ENCODE measurements at regions not wholly inside any gene's neighbourhood (a gene's known extent, or its start where the extent isn't known, plus 50 kb on each side); places are given as distances from the start of the nearest gene placed in this dataset.

DNA sequence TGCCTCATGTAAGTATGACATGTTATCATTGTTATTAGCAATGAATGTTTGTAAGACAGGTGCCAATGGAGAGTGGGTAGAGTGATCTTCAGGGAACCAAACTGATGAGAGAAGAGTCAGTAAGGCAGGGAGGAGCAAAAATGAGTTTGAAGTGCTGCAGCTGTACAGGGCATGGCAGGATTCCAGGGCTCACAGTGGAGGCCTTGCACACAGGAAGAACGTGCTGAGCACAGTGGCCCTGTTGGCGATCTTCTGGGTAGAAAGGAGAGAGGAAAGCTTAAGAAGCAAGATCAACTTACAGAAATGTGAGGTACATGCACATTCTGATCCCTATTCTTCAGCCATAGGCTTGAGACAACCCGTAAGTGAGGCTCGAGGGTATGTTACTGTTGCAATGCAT is 219.3 kb upstream of the TMEM45B start:
- Histone ChIP-seq H3K4me1 (no peaks in the 10 kb centered on the region), H3K4me3 (no peak overlapping the region), H3K27me3 (ENCODE audit: low read depth) (no peaks in the 10 kb centered on the region), H3K9me3 (no peaks in the 10 kb centered on the region), H3K36me3 (replicated peaks) (no peaks in the 10 kb centered on the region)
- DNase-seq (ENCODE audit: low spot score in 2 of 2) = no peak
- in situ Hi-C loops (cut with MboI; ENCODE audit: low sequenced_read_pairs) = no loop called here

GRCh38 chr11:129598378-129598777 is 217.3 kb upstream of the TMEM45B start:
- no peaks in the 10 kb centered on the region for H3K9me3 ChIP-seq
- no peaks in the 10 kb centered on the region for H3K27me3 ChIP-seq (ENCODE audit: low read depth)
- H3K4me1 ChIP-seq = no peaks in the 10 kb centered on the region
- in situ Hi-C loops (cut with MboI; ENCODE audit: low sequenced_read_pairs) = no loop called here
- DNase-seq (ENCODE audit: low spot score in 2 of 2) = no peak
- no peak overlapping the region for H3K4me3 ChIP-seq
- H3K36me3 ChIP-seq (replicated peaks) = no peaks in the 10 kb centered on the region

GRCh38 chr11:129605815-129606214 is 209.8 kb upstream of the TMEM45B start:
- Histone ChIP-seq H3K4me1 (no peaks in the 10 kb centered on the region), H3K4me3 (no peak overlapping the region), H3K9me3 (no peaks in the 10 kb centered on the region), H3K36me3 (replicated peaks) (no peaks in the 10 kb centered on the region), H3K27me3 (ENCODE audit: low read depth) (no peaks in the 10 kb centered on the region)
- in situ Hi-C loops (cut with MboI; ENCODE audit: low sequenced_read_pairs) = no loop called here
- DNase-seq (ENCODE audit: low spot score in 2 of 2) = no peak

DNA sequence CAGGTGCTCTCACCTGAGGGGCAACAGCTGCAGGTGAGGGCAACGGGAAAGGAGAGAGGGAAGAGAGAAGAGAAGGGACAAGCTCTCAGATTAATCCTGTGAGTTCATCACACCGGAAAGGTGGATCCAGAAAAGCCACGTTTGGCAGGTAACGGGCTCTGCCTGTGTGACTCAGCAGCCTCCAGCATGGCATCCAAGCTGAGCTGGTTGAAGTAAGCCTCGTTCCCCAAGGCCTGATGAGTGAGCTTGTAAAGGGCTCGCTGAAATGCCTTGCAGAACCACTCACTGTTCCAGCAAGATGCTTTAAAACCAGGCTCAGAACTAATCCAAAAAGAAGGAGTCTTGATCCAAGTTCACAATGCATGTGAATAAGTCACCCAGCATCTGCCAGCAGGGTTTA is 206.9 kb upstream of the TMEM45B start:
- Histone ChIP-seq H3K4me1 (no peaks in the 10 kb centered on the region), H3K36me3 (replicated peaks) (no peaks in the 10 kb centered on the region), H3K9me3 (no peaks in the 10 kb centered on the region), H3K4me3 (no peak overlapping the region), H3K27me3 (ENCODE audit: low read depth) (no peaks in the 10 kb centered on the region)
- DNase-seq (ENCODE audit: low spot score in 2 of 2) = no peak
- in situ Hi-C loops (cut with MboI; ENCODE audit: low sequenced_read_pairs) = no loop called here

GRCh38 chr11:129610125-129610524 is 205.5 kb upstream of the TMEM45B start:
- in situ Hi-C loops (cut with MboI; ENCODE audit: low sequenced_read_pairs) = no loop called here
- H3K36me3 ChIP-seq (replicated peaks) = no peaks in the 10 kb centered on the region
- H3K9me3 ChIP-seq = no peaks in the 10 kb centered on the region
- no peaks in the 10 kb centered on the region for H3K4me1 ChIP-seq
- no peak for DNase-seq (ENCODE audit: low spot score in 2 of 2)
- H3K4me3 ChIP-seq = no peak overlapping the region
- no peaks in the 10 kb centered on the region for H3K27me3 ChIP-seq (ENCODE audit: low read depth)

- in situ Hi-C loops (cut with MboI; ENCODE audit: low sequenced_read_pairs) = no loop called here
- Histone ChIP-seq H3K4me3 (no peak overlapping the region), H3K36me3 (replicated peaks) (no peaks in the 10 kb centered on the region), H3K27me3 (ENCODE audit: low read depth) (no peaks in the 10 kb centered on the region), H3K4me1 (no peaks in the 10 kb centered on the region), H3K9me3 (no peaks in the 10 kb centered on the region)
- DNase-seq (ENCODE audit: low spot score in 2 of 2) = no peak
Measured at GRCh38 chr11:129610545-129610944, 205.1 kb upstream of the TMEM45B start.

DNA sequence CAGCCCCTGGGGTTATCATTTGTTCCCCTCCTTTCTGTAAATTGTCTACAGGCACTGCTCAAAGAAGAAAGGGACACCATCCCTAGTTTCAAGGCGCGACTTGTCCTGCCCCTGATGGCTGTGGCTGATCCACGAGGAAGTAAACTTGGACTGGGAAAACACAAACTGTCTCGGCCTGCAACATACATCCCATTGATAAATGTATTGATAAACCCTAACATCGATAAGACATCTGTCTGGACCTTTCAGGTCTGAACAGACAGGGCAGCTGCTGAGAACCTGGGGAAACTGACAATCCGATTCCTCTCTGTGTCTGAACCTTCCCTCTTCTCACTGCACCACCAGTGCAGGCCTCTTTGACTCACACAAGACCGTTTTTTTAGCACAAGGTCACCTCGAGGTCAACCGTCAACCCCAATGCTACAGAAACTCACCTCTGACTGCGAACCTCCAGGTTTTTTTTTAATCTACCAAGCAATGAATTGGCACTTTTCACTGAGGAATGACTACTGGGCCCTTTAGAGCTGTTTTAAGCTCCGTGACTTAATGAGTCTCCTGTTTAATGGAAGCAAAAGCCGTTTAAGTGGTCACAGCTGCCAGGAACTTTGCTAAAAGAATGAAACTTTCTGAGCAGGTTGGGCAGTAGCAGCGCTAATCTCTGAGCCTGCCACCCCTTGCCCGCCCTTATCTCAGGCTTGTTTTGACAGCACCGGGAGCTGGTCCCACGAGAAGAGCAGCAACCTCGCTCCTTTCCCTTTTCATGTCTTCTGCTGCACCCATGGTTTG is 203.8 kb upstream of the TMEM45B start:
- in situ Hi-C loops (cut with MboI; ENCODE audit: low sequenced_read_pairs) = no loop called here
- no peaks in the 10 kb centered on the region for H3K27me3 ChIP-seq (ENCODE audit: low read depth)
- no peaks in the 10 kb centered on the region for H3K36me3 ChIP-seq (replicated peaks)
- no peak for DNase-seq (ENCODE audit: low spot score in 2 of 2)
- H3K9me3 ChIP-seq = no peaks in the 10 kb centered on the region
- no peak overlapping the region for H3K4me3 ChIP-seq
- H3K4me1 ChIP-seq = no peaks in the 10 kb centered on the region

DNA sequence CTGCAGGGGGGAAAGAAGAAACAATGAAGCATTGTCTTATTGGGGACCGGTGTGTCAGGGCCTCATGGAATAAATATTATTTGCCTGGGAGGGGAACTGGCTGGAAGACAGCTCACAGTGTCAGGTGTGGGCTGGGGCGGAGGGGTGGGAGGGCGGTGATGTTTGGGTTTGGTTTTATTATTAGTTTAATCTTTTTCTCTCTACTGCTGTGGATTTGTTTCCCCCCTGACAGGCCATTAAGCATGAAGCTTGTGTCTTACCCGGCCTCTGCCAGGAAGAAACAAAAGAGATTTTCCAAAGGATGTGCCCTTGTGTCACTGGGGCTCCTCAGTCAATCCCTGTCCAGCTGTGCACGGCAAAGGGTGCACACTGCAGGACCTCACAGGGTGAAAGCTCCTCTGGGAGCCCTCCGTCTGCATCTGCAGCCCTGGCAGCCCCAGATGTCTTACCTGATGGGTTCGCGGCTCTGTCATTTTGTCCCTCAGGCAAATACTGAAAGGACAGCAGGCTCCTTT is 203.1 kb upstream of the TMEM45B start:
- no peaks in the 10 kb centered on the region for H3K9me3 ChIP-seq
- no peaks in the 10 kb centered on the region for H3K27me3 ChIP-seq (ENCODE audit: low read depth)
- in situ Hi-C loops (cut with MboI; ENCODE audit: low sequenced_read_pairs) = no loop called here
- no peaks in the 10 kb centered on the region for H3K4me1 ChIP-seq
- H3K36me3 ChIP-seq (replicated peaks) = no peaks in the 10 kb centered on the region
- H3K4me3 ChIP-seq = no peak overlapping the region
- no peak for DNase-seq (ENCODE audit: low spot score in 2 of 2)

DNA sequence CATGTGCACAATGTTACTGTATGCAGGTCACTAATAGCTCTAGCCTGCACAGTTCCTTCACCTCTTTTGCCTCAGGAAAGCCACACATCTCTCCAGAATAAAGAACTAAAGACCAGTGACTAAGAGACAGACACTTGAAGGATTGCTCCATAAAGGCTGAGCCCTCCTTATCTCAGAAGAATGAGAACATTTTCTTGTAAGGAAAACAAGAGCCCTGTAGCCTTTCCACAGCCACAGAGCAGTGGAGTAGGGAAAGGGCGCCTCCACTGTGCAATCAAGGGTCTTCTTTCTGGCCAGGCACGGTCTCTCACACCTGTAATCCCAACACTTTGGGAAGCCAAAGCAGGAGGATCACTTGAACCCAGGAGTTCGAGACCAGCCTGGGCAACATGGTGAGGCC is 202.6 kb upstream of the TMEM45B start:
- Histone ChIP-seq H3K36me3 (replicated peaks) (no peaks in the 10 kb centered on the region), H3K4me1 (no peaks in the 10 kb centered on the region), H3K4me3 (no peak overlapping the region), H3K9me3 (no peaks in the 10 kb centered on the region), H3K27me3 (ENCODE audit: low read depth) (no peaks in the 10 kb centered on the region)
- no peak for DNase-seq (ENCODE audit: low spot score in 2 of 2)
- in situ Hi-C loops (cut with MboI; ENCODE audit: low sequenced_read_pairs) = no loop called here

GRCh38 chr11:129614256-129614944 is 201.2 kb upstream of the TMEM45B start:
- DNase-seq (ENCODE audit: low spot score in 2 of 2) = no peak
- in situ Hi-C loops (cut with MboI; ENCODE audit: low sequenced_read_pairs) = no loop called here
- Histone ChIP-seq H3K27me3 (ENCODE audit: low read depth) (no peaks in the 10 kb centered on the region), H3K36me3 (replicated peaks) (no peaks in the 10 kb centered on the region), H3K9me3 (no peaks in the 10 kb centered on the region), H3K4me3 (no peak overlapping the region), H3K4me1 (no peaks in the 10 kb centered on the region)

DNA sequence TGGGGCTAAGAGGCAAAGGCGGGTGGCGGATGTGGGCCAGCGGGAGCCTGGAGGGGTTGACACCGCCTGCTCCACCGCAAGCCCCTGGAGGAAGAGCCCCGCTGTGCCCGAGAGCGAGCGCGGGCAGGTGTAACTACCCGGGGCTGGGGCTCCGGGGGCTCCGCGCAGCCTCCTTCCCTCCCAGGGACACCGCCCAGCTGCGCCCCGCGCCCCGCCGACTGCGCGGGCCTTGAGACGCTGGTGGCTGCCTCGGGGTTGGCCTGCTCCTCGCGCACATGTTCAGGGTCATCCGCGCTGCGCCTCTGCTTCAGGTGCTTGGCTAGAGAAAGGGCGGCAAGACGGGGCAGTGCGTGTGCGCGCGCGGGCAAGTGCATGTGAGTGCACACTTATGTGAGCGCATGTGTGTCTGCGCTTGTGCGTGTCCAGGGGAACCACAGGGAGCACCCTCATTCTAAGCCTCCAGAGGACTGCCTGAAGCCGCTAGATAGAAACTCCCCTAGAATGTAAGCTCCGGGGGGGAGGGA is 197.5 kb upstream of the TMEM45B start:
- Histone ChIP-seq H3K9me3 (no peaks in the 10 kb centered on the region), H3K36me3 (replicated peaks) (no peaks in the 10 kb centered on the region), H3K27me3 (ENCODE audit: low read depth) (no peaks in the 10 kb centered on the region), H3K4me1 (no peaks in the 10 kb centered on the region), H3K4me3 (no peak overlapping the region)
- no peak for DNase-seq (ENCODE audit: low spot score in 2 of 2)
- in situ Hi-C loops (cut with MboI; ENCODE audit: low sequenced_read_pairs) = no loop called here

DNA sequence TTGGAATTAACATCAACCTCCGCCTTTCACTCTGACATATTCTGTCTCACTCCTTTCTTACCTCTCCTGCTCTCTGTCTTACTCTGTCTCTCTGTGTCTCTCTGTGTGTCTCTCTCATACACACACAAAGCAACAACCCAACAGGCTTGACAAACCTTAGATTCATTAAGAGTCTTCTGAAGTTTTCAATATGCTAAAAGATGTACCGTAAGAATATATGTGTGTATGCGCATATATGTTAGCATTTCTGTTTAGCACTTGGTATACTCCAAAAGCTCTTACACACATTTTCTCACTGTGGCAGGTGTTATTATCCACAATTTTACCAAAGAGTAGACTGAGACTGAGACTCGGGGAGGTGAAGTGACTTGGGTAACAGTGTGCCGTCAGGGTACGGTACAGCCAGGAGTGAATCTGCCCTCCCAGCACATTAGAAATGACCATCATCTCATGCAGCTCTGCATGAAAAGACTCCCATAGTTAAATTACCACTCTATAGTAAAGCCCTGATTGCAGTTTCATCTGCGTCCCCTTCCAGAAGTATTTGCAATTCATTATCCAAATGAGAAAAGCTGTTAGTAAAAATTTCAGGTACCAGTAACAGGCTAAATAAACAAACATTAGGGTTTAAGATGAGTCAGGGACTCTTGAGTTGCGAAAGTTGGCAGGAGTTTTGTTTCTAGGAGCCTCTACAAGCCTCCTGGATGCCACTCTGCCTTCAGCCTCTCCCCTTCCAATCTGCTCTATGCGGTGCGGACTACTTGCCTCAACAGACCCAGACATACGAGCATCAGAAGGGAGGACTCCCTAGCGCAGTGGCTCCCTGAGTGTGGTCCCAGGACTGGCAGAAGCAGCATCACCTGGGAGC is 195.2 kb upstream of the TMEM45B start:
- in situ Hi-C loops (cut with MboI; ENCODE audit: low sequenced_read_pairs) = no loop called here
- H3K27me3 ChIP-seq (ENCODE audit: low read depth) = no peaks in the 10 kb centered on the region
- no peaks in the 10 kb centered on the region for H3K36me3 ChIP-seq (replicated peaks)
- H3K4me1 ChIP-seq = no peaks in the 10 kb centered on the region
- no peak overlapping the region for H3K4me3 ChIP-seq
- no peaks in the 10 kb centered on the region for H3K9me3 ChIP-seq
- DNase-seq (ENCODE audit: low spot score in 2 of 2) = no peak

DNA sequence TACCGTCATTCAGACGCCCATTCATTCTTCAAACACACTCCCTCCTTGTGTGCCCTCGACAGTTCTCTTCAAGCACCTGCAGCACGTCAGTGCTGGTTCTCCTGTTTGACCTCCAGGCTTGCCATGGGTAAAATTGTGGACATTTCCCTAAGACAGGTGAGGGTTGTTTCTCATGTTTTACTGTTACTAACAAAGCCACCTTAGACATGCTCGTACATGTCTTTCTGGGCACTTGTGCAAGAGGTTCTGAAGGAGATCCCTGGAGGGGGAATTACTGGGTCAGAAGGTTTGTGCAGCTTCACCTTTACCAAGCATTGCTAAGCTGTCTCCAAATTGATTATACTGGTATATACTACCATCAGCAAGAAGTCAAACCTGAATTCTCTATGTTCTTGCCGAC is 189.7 kb upstream of the TMEM45B start:
- H3K4me3 ChIP-seq = no peak overlapping the region
- in situ Hi-C loops (cut with MboI; ENCODE audit: low sequenced_read_pairs) = no loop called here
- H3K27me3 ChIP-seq (ENCODE audit: low read depth) = no peaks in the 10 kb centered on the region
- DNase-seq (ENCODE audit: low spot score in 2 of 2) = no peak
- H3K4me1 ChIP-seq = no peaks in the 10 kb centered on the region
- H3K9me3 ChIP-seq = no peaks in the 10 kb centered on the region
- no peaks in the 10 kb centered on the region for H3K36me3 ChIP-seq (replicated peaks)
